ENCODE measurements at regions not wholly inside any gene's neighbourhood (a gene's known extent, or its start where the extent isn't known, plus 50 kb on each side); places are given as distances from the start of the nearest gene placed in this dataset.

- in situ Hi-C loops (cut with MboI; ENCODE audit: low pct_unique_long_range_greater_than_20kb, low sequenced_read_pairs) = no loop called here
- DNase-seq = no peak
These were observed 202.1 kb downstream of the NOVA1 start for GRCh38 chr14:26395726-26396125.

DNA sequence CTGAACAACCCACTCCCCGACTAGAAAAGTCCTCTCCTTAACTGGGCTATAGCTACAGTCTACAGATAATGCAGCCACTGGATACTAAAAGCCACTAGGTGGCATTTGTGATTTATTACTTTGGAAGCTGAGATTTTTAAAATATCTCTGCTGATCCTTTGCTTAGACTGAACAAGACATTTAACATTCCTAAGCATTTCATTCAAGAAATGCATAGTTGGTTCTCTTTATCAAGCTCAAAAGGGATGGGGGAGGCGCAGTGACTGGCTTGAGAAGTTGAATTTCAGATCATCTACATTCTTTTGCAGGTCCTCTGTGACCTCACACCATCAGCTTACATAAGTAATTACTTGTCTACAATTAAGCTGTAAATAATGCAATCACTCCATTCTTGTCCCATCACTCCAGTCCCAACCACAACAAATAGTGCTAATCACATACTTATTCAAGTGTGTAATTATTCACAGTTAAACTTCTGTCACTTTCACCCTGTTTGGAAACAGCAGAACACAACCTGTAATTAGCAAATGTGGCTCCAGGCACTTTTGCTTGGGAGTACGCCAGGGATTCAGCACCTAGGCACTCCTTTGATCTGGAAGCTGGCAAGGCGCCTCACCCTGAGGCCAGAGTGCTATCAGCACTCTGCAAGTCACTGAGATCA lies 203.6 kb downstream of the NOVA1 start:
- in situ Hi-C loops (cut with MboI; ENCODE audit: low pct_unique_long_range_greater_than_20kb, low sequenced_read_pairs) = no loop called here
- DNase-seq = no peak

DNA sequence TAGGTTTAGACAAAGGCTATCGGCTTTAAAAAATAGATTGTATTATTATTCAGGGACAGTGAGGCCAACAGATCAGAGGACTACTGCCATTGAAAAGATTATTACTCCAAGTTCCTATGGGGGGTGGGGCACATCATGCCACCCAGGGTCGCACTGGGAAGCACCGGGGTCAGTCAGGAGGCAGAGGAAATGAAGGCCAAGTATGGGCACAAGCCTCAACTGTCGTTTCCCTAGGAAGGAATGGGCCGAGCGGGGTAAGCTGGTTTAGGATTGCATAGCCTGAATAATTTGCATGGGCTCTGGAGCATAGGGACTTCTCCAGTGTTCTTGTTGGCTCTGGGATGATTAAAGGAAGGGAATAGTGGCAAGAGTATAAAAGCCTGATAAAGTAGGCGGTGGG lies 205.3 kb downstream of the NOVA1 start:
- in situ Hi-C loops (cut with MboI; ENCODE audit: low pct_unique_long_range_greater_than_20kb, low sequenced_read_pairs) = no loop called here
- DNase-seq = no peak

GRCh38 chr14:26389646-26390508 lies 208.0 kb downstream of the NOVA1 start:
- in situ Hi-C loops (cut with MboI; ENCODE audit: low pct_unique_long_range_greater_than_20kb, low sequenced_read_pairs) = no loop called here
- no peak for DNase-seq

- in situ Hi-C loops (cut with MboI; ENCODE audit: low pct_unique_long_range_greater_than_20kb, low sequenced_read_pairs) = no loop called here
- DNase-seq = no peak
These were observed 212.5 kb downstream of the NOVA1 start for GRCh38 chr14:26385310-26385709.

DNA sequence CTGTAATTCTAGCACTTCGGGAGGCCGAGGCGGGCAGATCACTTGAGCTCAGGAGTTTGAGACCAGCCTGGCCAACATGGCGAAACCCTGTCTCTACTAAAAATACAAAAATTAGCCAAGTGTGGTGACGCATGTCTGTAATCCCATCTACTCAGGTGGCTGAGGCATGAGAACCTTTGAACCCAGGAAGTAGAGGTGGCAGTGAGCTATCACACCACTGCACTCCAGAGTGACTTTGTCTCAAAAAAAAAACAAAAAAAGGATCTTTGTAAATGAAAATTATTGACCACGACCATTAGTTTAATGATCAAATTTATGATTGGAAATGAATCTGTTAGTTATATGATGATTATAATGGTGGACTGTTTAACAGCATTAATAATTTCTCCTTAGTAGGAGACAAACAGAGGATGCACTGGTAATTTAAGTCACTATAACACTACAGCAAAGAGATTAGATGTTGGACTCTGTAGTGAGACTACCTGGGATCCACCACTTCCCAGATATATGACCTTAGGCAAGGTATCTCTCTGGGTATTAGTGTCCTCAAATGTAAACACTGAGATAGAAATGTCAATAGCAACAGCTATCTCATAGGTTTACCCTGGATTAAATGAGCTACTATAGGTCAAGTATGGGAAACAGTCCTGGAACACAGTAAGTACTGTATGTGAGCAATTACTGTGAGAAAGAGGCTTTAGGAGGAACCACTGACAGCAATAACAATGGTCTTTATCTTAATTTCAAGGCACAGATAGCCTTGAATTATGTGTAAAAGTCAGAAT lies 214.7 kb downstream of the NOVA1 start:
- in situ Hi-C loops (cut with MboI; ENCODE audit: low pct_unique_long_range_greater_than_20kb, low sequenced_read_pairs) = no loop called here
- DNase-seq = no peak

GRCh38 chr14:26381405-26381804 lies 216.4 kb downstream of the NOVA1 start:
- no peak for DNase-seq
- in situ Hi-C loops (cut with MboI; ENCODE audit: low pct_unique_long_range_greater_than_20kb, low sequenced_read_pairs) = no loop called here

DNA sequence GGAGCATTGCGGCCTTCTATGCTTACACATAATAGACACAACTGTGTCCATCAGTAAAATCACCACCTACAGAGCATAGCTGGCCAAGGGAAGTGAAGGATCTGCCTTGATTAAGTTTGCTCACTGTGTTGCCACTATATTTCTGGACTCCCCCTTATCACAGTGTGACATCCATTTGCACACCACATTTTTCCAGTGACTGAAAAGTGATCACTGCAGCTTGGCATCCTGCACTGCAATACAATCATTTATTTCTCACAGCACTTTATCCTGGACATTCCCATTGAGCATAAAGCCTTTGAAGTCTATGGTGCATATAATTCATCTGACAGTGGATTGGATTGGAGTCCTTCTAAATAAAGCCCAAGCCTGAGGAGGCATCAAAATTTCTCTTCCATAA lies 217.2 kb downstream of the NOVA1 start:
- no peak for DNase-seq
- in situ Hi-C loops (cut with MboI; ENCODE audit: low pct_unique_long_range_greater_than_20kb, low sequenced_read_pairs) = no loop called here

- in situ Hi-C loops (cut with MboI; ENCODE audit: low pct_unique_long_range_greater_than_20kb, low sequenced_read_pairs) = no loop called here
- no peak for DNase-seq
These were observed 217.9 kb downstream of the NOVA1 start for GRCh38 chr14:26379951-26380350.

DNA sequence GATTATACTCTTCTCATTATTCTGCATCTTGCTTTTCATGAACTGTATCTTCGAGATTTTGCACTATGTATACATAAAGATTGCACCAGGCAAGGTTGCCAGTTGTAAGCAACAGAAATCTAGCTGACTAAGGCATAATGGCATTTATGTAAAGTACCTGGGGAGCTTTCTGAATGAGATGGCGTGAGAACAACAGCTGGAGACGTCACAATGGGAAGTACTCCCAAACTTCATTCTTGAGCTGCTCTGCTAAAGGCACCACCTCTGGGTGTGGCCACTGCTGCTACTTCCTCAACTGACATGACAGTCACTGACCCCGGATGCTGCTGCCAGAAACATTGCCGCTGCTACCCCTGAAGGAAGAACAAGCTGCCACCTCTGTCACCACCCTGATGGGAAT lies 220.7 kb downstream of the NOVA1 start:
- in situ Hi-C loops (cut with MboI; ENCODE audit: low pct_unique_long_range_greater_than_20kb, low sequenced_read_pairs) = no loop called here
- peak; percentile 3 for DNase-seq

DNA sequence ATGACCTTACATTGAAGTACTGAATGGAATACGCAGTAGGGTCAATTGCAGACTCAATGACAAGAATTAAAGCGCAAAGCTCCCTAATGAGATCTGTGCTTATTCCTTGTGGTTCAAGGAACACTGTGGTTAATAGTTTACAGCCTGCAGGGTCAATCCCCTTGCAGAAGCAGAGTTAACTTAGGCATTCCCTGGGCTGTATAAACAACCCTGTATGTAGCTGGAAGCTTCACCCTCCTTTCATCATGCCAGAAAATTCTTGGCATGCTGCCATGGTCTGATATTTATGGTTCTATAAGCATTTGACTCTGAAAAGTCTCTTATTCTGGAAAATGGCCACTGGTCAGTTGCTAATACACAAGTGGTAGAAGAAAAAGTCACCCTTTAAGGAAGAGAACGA lies 227.7 kb downstream of the NOVA1 start:
- in situ Hi-C loops (cut with MboI; ENCODE audit: low pct_unique_long_range_greater_than_20kb, low sequenced_read_pairs) = no loop called here
- no peak for DNase-seq

GRCh38 chr14:26363689-26364088 lies 234.1 kb downstream of the NOVA1 start:
- DNase-seq = no peak
- in situ Hi-C loops (cut with MboI; ENCODE audit: low pct_unique_long_range_greater_than_20kb, low sequenced_read_pairs) = no loop called here

DNA sequence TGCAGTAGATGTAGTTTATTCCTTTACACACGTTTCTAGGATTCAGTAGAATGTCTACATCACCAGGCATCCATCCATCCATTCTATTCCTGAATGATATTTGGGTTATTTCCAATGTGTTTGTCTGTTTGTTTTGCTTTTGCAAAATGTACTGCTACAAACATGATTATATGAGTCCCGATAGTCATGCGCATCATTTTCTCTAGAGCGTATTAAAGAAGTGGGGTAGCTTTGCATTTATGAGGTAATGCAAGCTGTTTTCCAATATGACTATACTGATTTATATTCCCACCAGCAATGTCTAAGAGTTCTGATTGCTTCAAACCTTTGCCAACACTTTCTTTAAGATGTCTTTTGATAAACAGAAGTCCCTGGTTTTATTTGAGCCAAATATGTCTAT lies 253.2 kb downstream of the NOVA1 start:
- no peak for DNase-seq
- in situ Hi-C loops (cut with MboI; ENCODE audit: low pct_unique_long_range_greater_than_20kb, low sequenced_read_pairs) = no loop called here

DNA sequence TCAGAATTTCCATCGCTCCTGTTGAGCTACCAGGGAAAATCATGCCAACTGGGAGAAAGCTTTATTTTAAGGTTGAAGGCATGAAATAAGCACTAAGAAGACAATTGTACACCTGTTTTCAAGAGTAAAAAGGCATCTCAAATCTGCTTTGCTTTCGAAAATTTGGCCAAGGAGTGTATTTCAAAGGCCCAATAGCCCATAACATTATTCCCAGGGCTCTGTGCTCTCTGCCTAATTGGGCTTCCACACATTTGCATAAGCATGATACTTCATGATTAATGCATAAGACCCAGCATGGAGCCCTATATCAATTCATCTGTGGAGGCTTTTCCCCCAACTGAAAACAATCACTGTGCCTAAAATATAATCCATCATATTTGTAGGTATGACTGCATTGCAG lies 258.5 kb downstream of the NOVA1 start:
- in situ Hi-C loops (cut with MboI; ENCODE audit: low pct_unique_long_range_greater_than_20kb, low sequenced_read_pairs) = no loop called here
- DNase-seq = no peak

DNA sequence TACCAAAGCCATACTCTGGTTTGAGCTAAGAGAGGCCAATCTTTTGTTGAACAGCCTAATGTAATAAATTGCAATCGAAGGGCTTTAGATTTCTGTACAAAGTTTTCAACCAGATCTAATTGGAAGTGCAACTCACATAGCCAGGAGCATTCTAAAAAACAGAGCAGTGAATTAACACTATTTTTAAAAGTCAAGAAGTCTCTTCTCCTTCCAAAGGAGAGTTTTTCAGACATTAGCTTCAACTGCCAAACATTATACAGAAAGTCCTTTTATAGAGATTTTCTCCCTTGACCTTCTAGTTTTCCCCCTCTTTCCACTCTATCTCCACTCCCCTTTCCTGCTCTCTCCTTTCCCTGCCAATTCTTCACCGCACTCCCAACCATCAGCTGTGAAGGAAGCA lies 259.6 kb downstream of the NOVA1 start:
- in situ Hi-C loops (cut with MboI; ENCODE audit: low pct_unique_long_range_greater_than_20kb, low sequenced_read_pairs) = no loop called here
- no peak for DNase-seq

DNA sequence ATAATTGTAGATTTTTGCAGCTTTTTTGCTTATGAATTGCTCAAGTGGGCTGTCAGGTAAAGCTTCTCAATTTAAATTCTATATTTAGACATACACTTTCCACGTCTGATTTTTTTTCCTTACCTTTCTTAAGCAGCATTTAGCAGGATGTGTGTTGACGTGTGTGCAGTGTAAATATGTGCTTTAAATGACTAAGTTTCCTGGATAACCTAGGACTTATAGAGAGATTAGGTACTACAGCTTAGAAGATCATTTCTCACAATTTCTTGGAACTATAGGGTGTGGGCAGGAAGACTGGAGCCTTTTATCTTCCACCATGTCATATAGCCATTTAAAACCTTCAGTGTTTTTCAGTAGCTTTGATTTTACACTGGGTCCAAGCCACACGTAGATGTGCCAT lies 263.5 kb downstream of the NOVA1 start:
- no peak for DNase-seq
- in situ Hi-C loops (cut with MboI; ENCODE audit: low pct_unique_long_range_greater_than_20kb, low sequenced_read_pairs) = no loop called here

DNA sequence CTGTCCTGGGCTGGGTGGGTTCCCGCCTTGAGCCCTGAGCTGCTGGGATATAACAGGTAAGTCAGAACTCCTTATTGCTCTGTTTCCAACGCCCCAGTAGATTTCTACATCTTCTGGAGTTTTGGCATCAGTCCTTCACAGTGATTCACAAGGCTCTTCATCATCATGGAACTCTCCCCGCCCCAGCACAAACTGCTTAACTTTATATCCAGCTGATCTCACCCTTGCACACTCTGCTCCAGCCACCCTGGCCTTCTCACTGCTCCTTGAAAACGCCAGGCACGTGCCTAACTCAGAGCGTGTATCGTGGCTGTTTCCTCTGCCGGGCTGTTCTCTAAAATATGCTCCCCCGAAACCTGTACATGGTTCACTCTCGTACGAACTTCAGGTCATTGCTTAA lies 264.9 kb downstream of the NOVA1 start:
- in situ Hi-C loops (cut with MboI; ENCODE audit: low pct_unique_long_range_greater_than_20kb, low sequenced_read_pairs) = no loop called here
- DNase-seq = no peak

DNA sequence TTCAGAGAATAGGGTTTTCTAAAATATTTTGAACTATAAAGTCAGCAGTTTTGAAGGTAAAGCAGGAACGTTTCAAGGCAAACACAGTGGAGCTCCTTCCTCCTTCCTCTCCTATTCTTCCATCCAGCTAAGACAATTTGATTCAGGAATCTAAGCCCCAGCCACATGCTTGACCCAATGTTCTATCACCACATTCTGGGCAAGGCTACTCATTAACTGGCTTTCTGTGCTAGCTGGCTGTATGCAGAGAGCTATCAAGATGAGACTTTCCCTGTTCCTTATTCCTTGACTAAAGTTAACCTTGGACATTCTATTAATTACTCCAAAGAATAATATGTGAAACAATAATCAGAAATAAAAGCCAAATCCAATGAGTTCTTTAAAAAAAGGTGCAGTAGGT lies 266.9 kb downstream of the NOVA1 start:
- DNase-seq = no peak
- in situ Hi-C loops (cut with MboI; ENCODE audit: low pct_unique_long_range_greater_than_20kb, low sequenced_read_pairs) = no loop called here

GRCh38 chr14:26328791-26329190 lies 269.0 kb downstream of the NOVA1 start:
- no peak for DNase-seq
- in situ Hi-C loops (cut with MboI; ENCODE audit: low pct_unique_long_range_greater_than_20kb, low sequenced_read_pairs) = no loop called here

GRCh38 chr14:26323869-26324268 lies 274.0 kb downstream of the NOVA1 start:
- in situ Hi-C loops (cut with MboI; ENCODE audit: low pct_unique_long_range_greater_than_20kb, low sequenced_read_pairs) = no loop called here
- DNase-seq = no peak
